GM19025 (cell line): ENCODE measurements at regions not wholly inside any gene's neighbourhood (a gene's known extent, or its start where the extent isn't known, plus 50 kb on each side); places are given as distances from the start of the nearest gene placed in this dataset.
"Not testable (repeated sequence)": the region's sequence is repeated elsewhere in the genome, so short reads cannot be mapped to it uniquely, and the experiment has no call there.

Experiments used
- ATAC-seq: cut with Tn5 transposase; IDR thresholded peaks from one replicate; pipeline ENCODE4 v1.9.1; 2021; ENCODE audit warnings: mild to moderate bottlenecking, low read depth, moderate library complexity; ENCODE audit not compliant: unreplicated experiment

- ATAC-seq, result no peak
Observed at GRCh38 chr11:79648766-79649520, 208.1 kb upstream of the TENM4 start.

- ATAC-seq, result no peak
Observed at GRCh38 chr11:79637219-79637618, 196.4 kb upstream of the TENM4 start.

- no peak for ATAC-seq
Observed at GRCh38 chr11:79634905-79635304, 194.1 kb upstream of the TENM4 start.

GRCh38 chr11:79627281-79627680 is 186.5 kb upstream of the TENM4 start:
- ATAC-seq, result no peak

GRCh38 chr11:79626135-79627075 is 185.6 kb upstream of the TENM4 start:
- ATAC-seq, result no peak

GRCh38 chr11:79623375-79623774 is 182.5 kb upstream of the TENM4 start:
- ATAC-seq, result no peak

GRCh38 chr11:79617561-79617960 is 176.7 kb upstream of the TENM4 start:
- ATAC-seq, result no peak

GRCh38 chr11:79616392-79616851 is 175.6 kb upstream of the TENM4 start:
- ATAC-seq, result no peak

- no peak for ATAC-seq
Observed at GRCh38 chr11:79615425-79615824, 174.6 kb upstream of the TENM4 start.

GRCh38 chr11:79610678-79611077 is 169.8 kb upstream of the TENM4 start:
- no peak for ATAC-seq

- no peak for ATAC-seq
Observed at GRCh38 chr11:79610139-79610538, 169.3 kb upstream of the TENM4 start.

- ATAC-seq, result no peak
Observed at GRCh38 chr11:79609511-79609910, 168.7 kb upstream of the TENM4 start.

- ATAC-seq, result not testable (repeated sequence)
Observed at GRCh38 chr11:79606461-79606860, 165.6 kb upstream of the TENM4 start.

GRCh38 chr11:79600711-79601110 is 159.9 kb upstream of the TENM4 start:
- no peak for ATAC-seq

GRCh38 chr11:79594834-79595233 is 154.0 kb upstream of the TENM4 start:
- no peak for ATAC-seq

- ATAC-seq, result no peak
Observed at GRCh38 chr11:79592824-79593223, 152.0 kb upstream of the TENM4 start.

GRCh38 chr11:79592406-79592805 is 151.6 kb upstream of the TENM4 start:
- ATAC-seq, result no peak

GRCh38 chr11:79582434-79582833 is 141.6 kb upstream of the TENM4 start:
- no peak for ATAC-seq

GRCh38 chr11:79579063-79579462 is 138.2 kb upstream of the TENM4 start:
- no peak for ATAC-seq

- ATAC-seq, result no peak
Observed at GRCh38 chr11:79578116-79578515, 137.3 kb upstream of the TENM4 start.

GRCh38 chr11:79575701-79576100 is 134.9 kb upstream of the TENM4 start:
- ATAC-seq, result no peak
